K562 (cell line): ENCODE measurements at regions not wholly inside any gene's neighbourhood (a gene's known extent, or its start where the extent isn't known, plus 50 kb on each side); places are given as distances from the start of the nearest gene placed in this dataset.
"Not testable (repeated sequence)": the region's sequence is repeated elsewhere in the genome, so short reads cannot be mapped to it uniquely, and the experiment has no call there.

Experiments
- ATAC-seq: fragments of 200-7000 bp; cut with Tn5 transposase; 3 replicates; pipeline ENCODE4 v1.9.1; 2020; ENCODE audit warnings: moderate library complexity
- BruUV-seq: library from RNA; stranded (reverse); fragments of 400-500 nt; replicated peaks from 2 replicates; lab custom pipeline; 2021; lab: Mats Ljungman, UMichigan
- CTCF ChIA-PET: fragments of 300-600 bp; formaldehyde crosslinking; extraction: SDS; loops from one replicate; lab custom pipeline; 2021; ENCODE audit warnings: low intra/inter-chr PET ratio; lab: Yijun Ruan, JAX
- POLR2A ChIA-PET: fragments of 300-600, 350-650 bp; sonication (Branson Sonifier 250); formaldehyde crosslinking; extraction: SDS; loops from one replicate; lab custom pipeline; 2021; ENCODE audit warnings: antibody characterized with exemption, inconsistent platforms; lab: Yijun Ruan, JAX
- DNase-seq, 4 experiments: peaks; one replicate each; pipeline versions ENCODE4 v3.0.0 to v3.0.0-alpha.2; 2011 to 2018; ENCODE audit warnings: low spot score in 3 of 4, mixed read lengths in 3 of 4; ENCODE audit errors: extremely low read depth in 1 of 4
- FAIRE-seq: peaks from 2 replicates; lab custom pipeline; 2011; peaks lifted over from hg19 to GRCh38; lab: Jason Lieb, UNC
- H2AFZ ChIP-seq: 2 replicates; pipeline ENCODE4 v1.6.0; 2011; ENCODE audit warnings: low read depth, low read length, control low read depth, inconsistent platforms
- H3K27ac ChIP-seq: fragments of 200-600 bp; 3 replicates; pipeline ENCODE4 v1.8.0; 2011; ENCODE audit warnings: low read depth, mild to moderate bottlenecking, control low read depth, inconsistent platforms, low read length, moderate library complexity, mixed read lengths; ENCODE audit errors: extremely low read depth
- H3K27me3 ChIP-seq, 2 experiments: fragments of 300-600 bp in 1 of 2; 2 replicates in 1 of 2; 3 replicates in 1 of 2; pipeline versions ENCODE4 v1.6.0 to v1.8.0; 2011; ENCODE audit warnings: inconsistent platforms in 2 of 2, low read length in 2 of 2, mild to moderate bottlenecking in 1 of 2, mixed read lengths in 1 of 2, moderate library complexity in 1 of 2; ENCODE audit not compliant: control insufficient read depth in 2 of 2, insufficient read depth in 2 of 2
- H3K36me3 ChIP-seq: fragments of 300-600 bp; 3 replicates; pipeline ENCODE4 v1.8.0; 2011; ENCODE audit warnings: mild to moderate bottlenecking, low read length, inconsistent platforms; ENCODE audit not compliant: control insufficient read depth, insufficient read depth
- H3K4me1 ChIP-seq, 2 experiments: fragments of 200-600 bp in 1 of 2; replicated peaks in 1 of 2; 2 replicates in 1 of 2; 3 replicates in 1 of 2; pipeline versions ENCODE4 v1.5.1 to v1.8.0; 2011; ENCODE audit warnings: inconsistent platforms in 2 of 2, low read length in 2 of 2, mild to moderate bottlenecking in 1 of 2, mixed read lengths in 1 of 2, moderate library complexity in 1 of 2; ENCODE audit not compliant: control insufficient read depth in 2 of 2, insufficient read depth in 2 of 2
- H3K4me2 ChIP-seq: 2 replicates; pipeline ENCODE4 v1.6.1; 2011; ENCODE audit warnings: low read length, control low read depth, inconsistent platforms, mixed read lengths; ENCODE audit not compliant: insufficient read depth
- H3K4me3 ChIP-seq: fragments of 200-600 bp; sonication (generic), shearing (Covaris generic); 2 replicates; pipeline ENCODE4 v1.5.1; 2016; ENCODE audit warnings: control low read depth, inconsistent platforms
- H3K79me2 ChIP-seq: fragments of 200-600 bp; 3 replicates; pipeline ENCODE4 v1.8.0; 2011; ENCODE audit warnings: low read length, inconsistent platforms; ENCODE audit not compliant: control insufficient read depth, insufficient read depth
- H3K9ac ChIP-seq, 2 experiments: 2 replicates each; pipeline versions ENCODE4 v1.6.0 to v1.6.1; 2011; ENCODE audit warnings: low read depth in 2 of 2, low read length in 2 of 2, control low read depth in 1 of 2, inconsistent platforms in 1 of 2, mild to moderate bottlenecking in 1 of 2, mixed read lengths in 1 of 2; ENCODE audit not compliant: insufficient read depth in 1 of 2
- H3K9me1 ChIP-seq: one replicate; pipeline ENCODE4 v1.6.0; 2011; ENCODE audit warnings: inconsistent platforms, mild to moderate bottlenecking, low read length, moderate library complexity; ENCODE audit not compliant: control insufficient read depth, insufficient read depth
- H3K9me3 ChIP-seq: replicated peaks from 2 replicates; pipeline ENCODE4 v1.5.1; 2011; ENCODE audit warnings: low read depth, low read length, inconsistent platforms; ENCODE audit not compliant: control insufficient read depth, insufficient read depth
- H4K20me1 ChIP-seq: replicated peaks from 2 replicates; pipeline ENCODE4 v1.6.1; 2011; ENCODE audit warnings: low read length, inconsistent platforms, mixed read lengths; ENCODE audit not compliant: control insufficient read depth, insufficient read depth
- SMAD4 ChIP-seq: fragments of 250-450 bp; sonication (Bioruptor Pico); conservative IDR thresholded peaks from 2 replicates; pipeline ENCODE4 v1.8.0; 2021; ENCODE audit warnings: inconsistent platforms, mild to moderate bottlenecking, moderate library complexity
- WGBS: fragments of 100-300 bp; shearing (Covaris generic); methylation state at CpG from one replicate; pipeline ENCODE4 v1.1.6; 2016; ENCODE audit warnings: low coverage, mixed read lengths; ENCODE audit not compliant: insufficient coverage; ENCODE audit errors: missing lambda C conversion rate; 5-methylcytosine and 5-hydroxymethylcytosine counted together
- in situ Hi-C: fragments of 300-500 bp; cut with MboI; formaldehyde crosslinking; loops from 4 replicates; pipeline ENCODE4 v1.15.0; 2018; ENCODE audit warnings: inconsistent platforms, mixed read lengths
- intact Hi-C: fragments of 100-400 bp; cut with micrococcal nuclease; formaldehyde crosslinking; loops from 2 replicates; pipeline ENCODE4 v1.14.2; 2022

DNA sequence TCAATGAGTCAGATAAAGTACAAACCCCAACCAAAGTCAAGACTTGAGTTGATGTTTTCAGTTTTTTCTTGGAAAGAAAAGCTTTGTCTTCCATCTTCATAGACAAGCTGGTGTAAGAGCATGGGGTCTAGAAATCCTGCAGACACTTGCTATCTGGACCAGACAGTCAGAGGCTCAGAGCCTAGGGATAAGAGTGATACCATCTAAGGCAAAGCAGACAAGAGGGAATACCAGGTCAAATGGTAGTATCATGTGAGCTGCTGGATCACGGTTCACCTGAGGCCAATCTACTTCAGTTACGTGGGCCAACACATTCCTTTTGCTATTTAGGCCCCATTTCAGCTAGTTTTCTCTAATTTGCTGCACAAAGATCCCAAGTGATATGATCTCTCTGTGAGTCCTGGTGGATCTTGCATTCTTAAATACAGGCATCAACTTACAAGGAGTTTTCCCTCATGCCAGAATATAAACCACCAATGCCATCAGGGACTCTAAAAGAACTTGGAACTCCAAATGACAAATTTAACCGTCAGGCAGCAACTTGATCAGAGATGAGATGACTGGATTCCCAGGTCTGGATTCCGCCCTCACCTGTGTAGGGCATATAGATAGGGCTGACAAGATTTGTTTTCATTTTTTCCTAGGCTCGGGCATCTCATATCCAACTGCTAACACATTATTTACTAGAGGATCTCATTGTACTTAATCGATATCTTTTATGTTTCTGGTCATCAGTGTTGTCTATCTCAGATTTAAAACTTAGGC is 101.4 kb downstream of the FOXD4L6 start:
- CTCF ChIA-PET, H3K27me3 ChIP-seq, DNase-seq, in situ Hi-C loops, BruUV-seq, H3K4me2 ChIP-seq, H4K20me1 ChIP-seq, H3K9me1 ChIP-seq, H3K79me2 ChIP-seq, POLR2A ChIA-PET, H2AFZ ChIP-seq, H3K4me1 ChIP-seq, H3K4me3 ChIP-seq, intact Hi-C loops, H3K9me3 ChIP-seq, H3K9ac ChIP-seq, H3K27ac ChIP-seq, ATAC-seq, FAIRE-seq, H3K36me3 ChIP-seq: not testable (repeated sequence)
- peak; percentile 60; the same call in 1 of the 2 replicates for TF ChIP-seq SMAD4 (CRISPR knock-in tag)
- 40% methylated on average over 6 of the region's 6 CpGs for WGBS

DNA sequence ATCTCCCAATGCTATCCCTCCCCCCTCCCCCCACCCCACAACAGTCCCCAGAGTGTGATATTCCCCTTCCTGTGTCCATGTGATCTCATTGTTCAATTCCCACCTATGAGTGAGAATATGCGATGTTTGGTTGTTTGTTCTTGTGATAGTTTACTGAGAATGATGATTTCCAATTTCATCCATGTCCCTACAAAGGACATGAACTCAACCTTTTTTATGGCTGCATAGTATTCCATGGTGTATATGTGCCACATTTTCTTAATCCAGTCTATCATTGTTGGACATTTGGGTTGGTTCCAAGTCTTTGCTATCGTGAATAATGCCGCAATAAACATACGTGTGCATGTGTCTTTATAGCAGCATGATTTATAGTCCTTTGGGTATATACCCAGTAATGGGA is 106.1 kb downstream of the FOXD4L6 start:
- H3K27me3 ChIP-seq, DNase-seq, ATAC-seq, FAIRE-seq, H3K27ac ChIP-seq, intact Hi-C loops, H3K79me2 ChIP-seq, H3K4me2 ChIP-seq, H3K4me3 ChIP-seq, POLR2A ChIA-PET, BruUV-seq, CTCF ChIA-PET, in situ Hi-C loops, H3K4me1 ChIP-seq, H3K36me3 ChIP-seq, H3K9me3 ChIP-seq, H4K20me1 ChIP-seq, H2AFZ ChIP-seq, H3K9ac ChIP-seq, H3K9me1 ChIP-seq: not testable (repeated sequence)
- WGBS = 64% methylated on average over 1 of the region's 4 CpGs

DNA sequence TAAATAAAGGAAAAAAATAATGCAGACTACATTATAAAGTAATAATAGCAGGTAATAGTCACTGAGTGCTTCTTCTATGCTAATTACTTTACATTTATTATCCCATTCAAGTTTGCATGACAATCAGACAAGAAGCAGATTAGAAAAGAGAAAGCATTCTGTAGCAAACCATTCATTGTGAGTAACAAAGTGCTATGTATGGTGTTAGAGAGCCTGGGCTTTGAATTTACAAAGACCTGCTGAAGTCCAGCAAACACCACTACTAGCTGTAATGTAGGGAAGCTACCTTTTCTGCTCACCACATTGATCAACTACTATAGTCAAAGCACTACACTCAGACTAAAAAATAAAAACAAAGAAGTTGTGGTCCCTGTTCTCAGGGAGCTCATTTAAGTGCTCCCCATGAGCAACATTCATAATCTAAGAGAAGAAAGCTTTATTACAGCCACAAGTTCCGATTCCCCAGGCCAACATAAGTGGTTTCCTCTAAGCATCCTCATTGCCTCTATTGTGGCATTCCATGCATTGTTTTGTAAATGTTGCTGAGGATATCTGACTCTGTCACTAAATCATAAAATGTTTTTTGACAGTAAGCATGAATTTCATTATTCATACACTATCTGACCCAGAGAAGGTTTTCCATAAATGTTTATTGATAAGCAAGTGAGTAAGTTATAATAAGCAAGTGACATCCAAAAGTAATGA is 108.5 kb downstream of the FOXD4L6 start:
- H3K4me2 ChIP-seq, H3K4me1 ChIP-seq, intact Hi-C loops, H4K20me1 ChIP-seq, CTCF ChIA-PET, DNase-seq, H3K9ac ChIP-seq, in situ Hi-C loops, BruUV-seq, H3K4me3 ChIP-seq, H2AFZ ChIP-seq, ATAC-seq, H3K79me2 ChIP-seq, H3K36me3 ChIP-seq, H3K27me3 ChIP-seq, POLR2A ChIA-PET, H3K27ac ChIP-seq, H3K9me1 ChIP-seq, H3K9me3 ChIP-seq, FAIRE-seq: not testable (repeated sequence)
- WGBS = 43% methylated on average over 1 of the region's 1 CpG
